ENCODE measurements at regions not wholly inside any gene's neighbourhood (a gene's known extent, or its start where the extent isn't known, plus 50 kb on each side); places are given as distances from the start of the nearest gene placed in this dataset.

GRCh38 chr4:100082852-100083251, 107.4 kb downstream of the DDIT4L start:
- no peak for DNase-seq

GRCh38 chr4:100081491-100081890, 108.8 kb downstream of the DDIT4L start:
- no peak for DNase-seq

- no peak for DNase-seq
Measured at GRCh38 chr4:100079264-100079663, 111.0 kb downstream of the DDIT4L start.

- no peak for DNase-seq
Measured at GRCh38 chr4:100076753-100077152, 113.5 kb downstream of the DDIT4L start.

- DNase-seq = no peak
Measured at GRCh38 chr4:100075486-100076270, 114.6 kb downstream of the DDIT4L start.

- no peak for DNase-seq
Measured at GRCh38 chr4:100075056-100075455, 115.2 kb downstream of the DDIT4L start.

- no peak for DNase-seq
Measured at GRCh38 chr4:100071506-100071905, 118.8 kb downstream of the DDIT4L start.

- DNase-seq = no peak
Measured at GRCh38 chr4:100070868-100071267, 119.4 kb downstream of the DDIT4L start.

GRCh38 chr4:100069207-100069606, 119.1 kb upstream of the H2AZ1 start:
- no peak for DNase-seq

GRCh38 chr4:100067255-100067654, 117.2 kb upstream of the H2AZ1 start:
- DNase-seq = no peak

GRCh38 chr4:100063355-100063754, 113.3 kb upstream of the H2AZ1 start:
- no peak for DNase-seq

GRCh38 chr4:100062921-100063320, 112.8 kb upstream of the H2AZ1 start:
- DNase-seq = no peak

- DNase-seq = no peak
Measured at GRCh38 chr4:100061835-100062234, 111.8 kb upstream of the H2AZ1 start.

GRCh38 chr4:100060765-100061416, 110.8 kb upstream of the H2AZ1 start:
- DNase-seq = no peak

GRCh38 chr4:100059467-100059866, 109.4 kb upstream of the H2AZ1 start:
- no peak for DNase-seq

GRCh38 chr4:100056701-100057100, 106.6 kb upstream of the H2AZ1 start:
- no peak for DNase-seq

GRCh38 chr4:100054071-100054470, 104.0 kb upstream of the H2AZ1 start:
- no peak for DNase-seq

GRCh38 chr4:100049872-100050271, 99.8 kb upstream of the H2AZ1 start:
- no peak for DNase-seq

- no peak for DNase-seq
Measured at GRCh38 chr4:100042711-100043110, 92.6 kb upstream of the H2AZ1 start.

GRCh38 chr4:100042235-100042634, 92.2 kb upstream of the H2AZ1 start:
- DNase-seq = no peak

GRCh38 chr4:100041646-100042045, 91.6 kb upstream of the H2AZ1 start:
- no peak for DNase-seq

GRCh38 chr4:100034023-100034664, 84.1 kb upstream of the H2AZ1 start:
- no peak for DNase-seq

GRCh38 chr4:100026066-100026465, 76.0 kb upstream of the H2AZ1 start:
- DNase-seq = no peak

GRCh38 chr4:100023800-100024199, 73.7 kb upstream of the H2AZ1 start:
- DNase-seq = no peak
